ENCODE measurements at regions not wholly inside any gene's neighbourhood (a gene's known extent, or its start where the extent isn't known, plus 50 kb on each side); places are given as distances from the start of the nearest gene placed in this dataset.

GRCh38 chr12:111112311-111113098, 192.1 kb upstream of the MYL2 start:
- Mint-ChIP-seq H3K36me3 (no peaks in the 10 kb centered on the region), H3K9me3 (ENCODE audit: low read depth) (no peaks in the 10 kb centered on the region), H3K27ac (no peak overlapping the region), H3K4me1 (no peaks in the 10 kb centered on the region), H3K4me3 (no peak overlapping the region), H3K27me3 (peaks cover 25% of the 10 kb centered on the region)
- ATAC-seq (no peak), DNase-seq (no peak)
- CTCF ChIA-PET: no interaction called here

- Mint-ChIP-seq H3K4me1 (no peaks in the 10 kb centered on the region), H3K27ac (no peak overlapping the region)
These were observed 191.3 kb upstream of the MYL2 start for GRCh38 chr12:111111681-111112080.

DNA sequence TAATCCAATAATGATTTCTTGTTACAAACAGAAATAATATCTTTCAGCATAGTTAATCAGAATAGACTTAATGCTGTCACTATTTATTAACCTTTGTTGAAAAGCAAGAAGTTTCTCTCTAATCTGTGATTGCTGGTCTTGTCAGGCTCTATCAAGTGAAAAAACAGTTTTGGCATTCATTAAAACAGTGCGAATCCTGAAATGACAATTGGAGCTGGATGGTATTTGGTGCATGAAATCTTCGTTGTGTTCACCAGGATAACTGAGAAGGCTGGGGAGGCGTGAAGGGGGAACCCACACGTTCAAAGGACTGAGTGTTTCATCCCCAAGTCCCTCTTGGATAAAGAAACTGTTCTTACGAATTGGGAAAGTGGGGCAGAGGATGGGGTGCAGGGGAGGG, 190.2 kb upstream of the MYL2 start:
- Mint-ChIP-seq H3K36me3 (no peaks in the 10 kb centered on the region), H3K27me3 (peaks cover 21% of the 10 kb centered on the region), H3K9me3 (ENCODE audit: low read depth) (no peaks in the 10 kb centered on the region), H3K27ac (no peak overlapping the region), H3K4me3 (no peak overlapping the region), H3K4me1 (no peaks in the 10 kb centered on the region)
- ATAC-seq: no peak
- CTCF ChIA-PET: no interaction called here
- no peak for DNase-seq

More at GRCh38 chr12:111111681-111112080, 191.3 kb upstream of the MYL2 start:
- ATAC-seq: no peak
- Mint-ChIP-seq H3K4me3 (no peak overlapping the region), H3K36me3 (no peaks in the 10 kb centered on the region), H3K9me3 (ENCODE audit: low read depth) (no peaks in the 10 kb centered on the region), H3K27me3 (peaks cover 25% of the 10 kb centered on the region)
- DNase-seq: no peak
- CTCF ChIA-PET: no interaction called here

- peaks cover 13% of the 10 kb centered on the region for H3K27me3 Mint-ChIP-seq
- DNase-seq: no peak
- CTCF ChIA-PET: no interaction called here
These were observed 188.3 kb upstream of the MYL2 start for GRCh38 chr12:111108726-111109125.

DNA sequence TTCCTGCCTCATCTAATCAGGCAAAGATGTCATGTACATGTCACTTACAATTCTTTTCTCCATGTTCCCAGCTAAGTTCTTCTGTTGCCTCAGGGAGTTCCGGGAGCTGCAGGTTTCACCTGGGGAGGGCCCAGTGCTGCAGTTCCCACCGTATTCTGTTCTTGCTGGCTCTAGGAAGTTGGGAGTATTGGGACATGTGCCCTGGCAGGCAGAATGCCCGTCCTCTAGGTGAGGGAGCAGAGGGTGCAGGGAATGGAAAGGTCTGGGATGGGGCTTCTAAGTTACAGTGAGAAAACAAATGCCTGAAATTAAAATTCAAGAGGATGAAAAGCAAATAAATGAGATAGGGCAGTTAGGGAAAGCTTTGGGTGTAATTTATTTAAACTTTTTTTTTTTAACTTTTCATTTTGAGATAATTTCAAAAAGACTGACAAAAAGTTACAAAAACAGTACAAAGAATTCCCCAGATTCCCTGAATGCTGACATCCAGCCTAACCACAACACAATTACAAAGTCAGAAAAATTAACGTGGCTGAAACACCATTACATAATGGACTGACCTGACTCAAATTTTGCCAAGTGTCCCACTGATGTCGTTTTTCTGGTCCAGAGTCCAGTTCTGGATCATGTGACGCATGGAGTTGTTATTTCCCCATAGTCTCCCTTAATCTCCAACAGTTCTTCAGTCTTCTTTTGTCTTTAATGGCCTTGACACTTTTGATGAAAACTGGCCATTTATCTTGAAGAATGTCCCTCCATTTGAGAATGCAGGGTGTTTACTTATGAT, 187.2 kb upstream of the MYL2 start:
- H3K4me3 Mint-ChIP-seq: no peak overlapping the region
- H3K27ac Mint-ChIP-seq: no peak overlapping the region
- H3K27me3 Mint-ChIP-seq: peaks cover 17% of the 10 kb centered on the region
- ATAC-seq (no peak), DNase-seq (no peak)
- CTCF ChIA-PET: no interaction called here
- no peaks in the 10 kb centered on the region for H3K36me3 Mint-ChIP-seq
- no peaks in the 10 kb centered on the region for H3K9me3 Mint-ChIP-seq (ENCODE audit: low read depth)
- no peaks in the 10 kb centered on the region for H3K4me1 Mint-ChIP-seq

More at GRCh38 chr12:111108726-111109125, 188.3 kb upstream of the MYL2 start:
- Mint-ChIP-seq H3K9me3 (ENCODE audit: low read depth) (no peaks in the 10 kb centered on the region), H3K36me3 (no peaks in the 10 kb centered on the region), H3K4me3 (no peak overlapping the region), H3K4me1 (no peaks in the 10 kb centered on the region), H3K27ac (no peak overlapping the region)
- no peak for ATAC-seq

- CTCF ChIA-PET: no interaction called here
- peaks cover 20% of the 10 kb centered on the region for H3K27me3 Mint-ChIP-seq
These were observed 184.9 kb upstream of the MYL2 start for GRCh38 chr12:111105294-111105693.

DNA sequence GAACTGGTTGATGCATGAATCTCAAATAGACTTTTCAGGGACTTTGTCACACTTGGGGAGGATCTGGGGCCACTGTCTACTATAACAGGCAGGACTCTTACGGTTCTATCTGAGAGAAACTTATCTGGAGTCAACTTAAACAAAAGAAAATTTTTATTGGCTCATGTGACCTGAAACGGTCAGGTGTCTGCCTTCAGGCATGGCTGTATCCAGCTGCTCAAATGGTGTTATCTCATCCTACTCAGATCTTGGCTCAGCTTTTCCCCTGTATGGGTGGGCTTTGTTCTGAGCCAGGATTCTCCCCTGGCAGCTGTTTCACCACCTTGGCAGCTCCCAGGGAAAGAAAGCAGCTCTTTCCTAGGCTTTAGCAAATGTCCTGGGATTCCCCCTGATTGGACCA, 183.2 kb upstream of the MYL2 start:
- CTCF ChIA-PET: interaction anchor here (1.3 kb wide), 1 partner anchor 195 kb away, joined by 3 read pairs; no protein-coding TSS in a partner anchor

More at GRCh38 chr12:111105294-111105693, 184.9 kb upstream of the MYL2 start:
- no peak for DNase-seq
- H3K4me1 Mint-ChIP-seq: no peaks in the 10 kb centered on the region
- no peaks in the 10 kb centered on the region for H3K9me3 Mint-ChIP-seq (ENCODE audit: low read depth)
- no peak for ATAC-seq
- no peak overlapping the region for H3K4me3 Mint-ChIP-seq
- no peaks in the 10 kb centered on the region for H3K36me3 Mint-ChIP-seq
- no peak overlapping the region for H3K27ac Mint-ChIP-seq

DNA sequence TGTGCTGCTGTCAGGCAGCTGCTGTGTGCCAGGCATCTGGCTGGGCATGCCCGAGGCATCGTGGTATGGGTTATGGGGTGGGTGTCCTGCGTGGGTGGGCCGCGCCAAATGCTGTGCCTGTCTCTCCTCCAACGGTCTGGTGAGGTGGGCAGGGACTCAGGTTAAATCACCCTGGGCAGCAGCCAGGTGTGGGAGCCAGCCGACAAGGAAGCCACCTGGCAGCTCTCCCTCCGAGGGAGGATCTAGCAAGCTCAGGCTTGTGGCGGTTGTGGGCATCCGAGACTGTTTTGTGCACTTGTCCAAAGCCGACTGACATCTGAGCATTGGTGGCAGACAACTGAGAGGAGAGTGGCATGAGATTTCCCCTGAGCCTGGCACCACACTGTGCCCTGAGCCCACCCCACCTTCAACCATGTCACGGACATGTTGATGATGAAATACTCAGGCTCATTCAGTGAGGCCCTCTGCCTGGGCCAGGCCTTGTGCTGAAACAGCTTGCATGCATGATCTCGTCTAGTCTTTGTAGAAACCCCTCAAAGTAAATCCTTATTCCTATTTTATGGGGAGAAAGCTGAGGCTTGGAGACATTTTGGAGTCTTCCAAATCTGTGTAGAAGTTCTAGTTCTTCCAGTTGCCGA, 181.8 kb upstream of the MYL2 start:
- no peak for ATAC-seq
- Mint-ChIP-seq H3K27me3 (peaks cover 14% of the 10 kb centered on the region), H3K36me3 (no peaks in the 10 kb centered on the region), H3K4me1 (peaks cover 10% of the 10 kb centered on the region), H3K9me3 (ENCODE audit: low read depth) (no peaks in the 10 kb centered on the region), H3K4me3 (no peak overlapping the region), H3K27ac (no peak overlapping the region)
- CTCF ChIA-PET: no interaction called here
- DNase-seq: no peak

More for the DNA sequence above, 183.2 kb upstream of the MYL2 start:
- no peak for DNase-seq
- Mint-ChIP-seq H3K36me3 (no peaks in the 10 kb centered on the region), H3K4me3 (no peak overlapping the region), H3K27ac (no peak overlapping the region), H3K4me1 (peaks cover 10% of the 10 kb centered on the region), H3K27me3 (peaks cover 15% of the 10 kb centered on the region), H3K9me3 (ENCODE audit: low read depth) (no peaks in the 10 kb centered on the region)
- no peak for ATAC-seq

DNA sequence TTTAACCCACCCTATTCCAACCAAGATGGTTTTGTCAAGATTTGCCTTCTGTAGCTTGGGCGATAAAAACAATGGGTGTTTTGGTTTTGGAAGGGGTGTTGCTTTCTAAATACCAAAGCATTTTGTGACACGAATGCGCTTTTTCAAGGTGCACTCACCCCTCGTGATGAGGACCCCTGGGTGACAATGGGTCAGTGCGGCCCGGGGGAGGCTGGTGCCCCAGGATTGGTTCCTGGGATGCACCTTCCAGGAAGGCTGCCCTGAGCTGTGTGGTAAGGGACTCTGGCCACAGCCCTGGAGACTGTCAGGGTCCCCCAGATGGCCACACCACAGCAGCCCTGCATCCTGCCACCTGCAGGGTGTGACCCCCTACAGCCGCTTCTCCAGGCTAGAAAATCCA, 180.6 kb upstream of the MYL2 start:
- Mint-ChIP-seq H3K9me3 (ENCODE audit: low read depth) (no peaks in the 10 kb centered on the region), H3K4me1 (peaks cover 10% of the 10 kb centered on the region), H3K4me3 (no peak overlapping the region), H3K36me3 (no peaks in the 10 kb centered on the region), H3K27ac (no peak overlapping the region), H3K27me3 (peaks cover 14% of the 10 kb centered on the region)
- ATAC-seq: no peak
- DNase-seq: no peak
- CTCF ChIA-PET: no interaction called here

- Mint-ChIP-seq H3K4me3 (no peak overlapping the region), H3K4me1 (peaks cover 10% of the 10 kb centered on the region), H3K36me3 (no peaks in the 10 kb centered on the region), H3K27ac (no peak overlapping the region), H3K9me3 (ENCODE audit: low read depth) (no peaks in the 10 kb centered on the region), H3K27me3 (peaks cover 18% of the 10 kb centered on the region)
- no peak for ATAC-seq
- no peak for DNase-seq
- CTCF ChIA-PET: no interaction called here
These were observed 180.2 kb upstream of the MYL2 start for GRCh38 chr12:111100554-111100953.

GRCh38 chr12:111100003-111100402, 179.6 kb upstream of the MYL2 start:
- DNase-seq: no peak
- ATAC-seq: no peak
- Mint-ChIP-seq H3K4me3 (no peak overlapping the region), H3K4me1 (peaks cover 10% of the 10 kb centered on the region), H3K27me3 (peaks cover 18% of the 10 kb centered on the region), H3K9me3 (ENCODE audit: low read depth) (no peaks in the 10 kb centered on the region), H3K27ac (no peak overlapping the region), H3K36me3 (no peaks in the 10 kb centered on the region)
- CTCF ChIA-PET: no interaction called here

DNA sequence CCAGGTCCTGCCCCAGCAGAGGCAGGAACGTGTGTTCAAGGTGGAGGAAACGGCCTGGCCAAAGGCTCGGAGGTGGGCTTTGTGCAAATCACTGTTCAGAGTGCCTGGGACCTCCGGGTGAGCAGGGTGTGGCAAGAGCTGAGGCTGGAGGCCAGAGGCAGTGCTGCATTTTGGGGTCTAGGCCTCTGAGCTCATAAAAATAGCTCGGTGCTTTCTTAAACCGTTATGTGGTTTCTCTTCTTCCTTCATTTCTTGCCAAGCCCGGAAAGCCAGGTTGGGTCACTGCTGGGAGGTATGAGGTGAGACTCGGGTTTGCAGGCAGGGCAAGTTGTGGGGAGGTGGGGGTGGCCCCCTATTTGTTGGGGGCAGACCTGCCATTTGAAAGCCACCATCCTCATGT, 178.8 kb upstream of the MYL2 start:
- CTCF ChIA-PET: no interaction called here
- no peak for DNase-seq
- Mint-ChIP-seq H3K4me3 (no peak overlapping the region), H3K27ac (no peak overlapping the region), H3K9me3 (ENCODE audit: low read depth) (no peaks in the 10 kb centered on the region), H3K36me3 (no peaks in the 10 kb centered on the region), H3K27me3 (peaks cover 24% of the 10 kb centered on the region), H3K4me1 (peaks cover 10% of the 10 kb centered on the region)
- no peak for ATAC-seq

GRCh38 chr12:111094157-111095010, 174.0 kb upstream of the MYL2 start:
- ATAC-seq (no peak), DNase-seq (no peak)
- H3K9me3 Mint-ChIP-seq (ENCODE audit: low read depth): no peaks in the 10 kb centered on the region
- H3K36me3 Mint-ChIP-seq: no peaks in the 10 kb centered on the region
- CTCF ChIA-PET: no interaction called here
- H3K4me3 Mint-ChIP-seq: no peak overlapping the region
- peaks cover 14% of the 10 kb centered on the region for H3K4me1 Mint-ChIP-seq
- peaks cover 27% of the 10 kb centered on the region for H3K27me3 Mint-ChIP-seq
- H3K27ac Mint-ChIP-seq: no peak overlapping the region
